WTC11 (cell line): ENCODE measurements at regions not wholly inside any gene's neighbourhood (a gene's known extent, or its start where the extent isn't known, plus 50 kb on each side); places are given as distances from the start of the nearest gene placed in this dataset.

Experiments
- EMX1 ChIP-seq: fragments of 250-450 bp; sonication (Bioruptor Pico); IDR thresholded peaks from 2 replicates; pipeline ENCODE4 v1.8.0; 2021; ENCODE audit warnings: mild to moderate bottlenecking
- FOXP1 ChIP-seq: sonication (generic); formaldehyde crosslinking; IDR thresholded peaks from 2 replicates; pipeline ENCODE4 v1.8.0; 2022; ENCODE audit warnings: missing genetic modification reagents, mild to moderate bottlenecking, moderate library complexity, borderline replicate concordance
- RORB ChIP-seq: fragments of 250-450 bp; sonication (Bioruptor Pico); IDR thresholded peaks from 2 replicates; pipeline ENCODE4 v1.9.0; 2021; ENCODE audit warnings: mild to moderate bottlenecking
- ZNF121 ChIP-seq: sonication (generic); formaldehyde crosslinking; IDR thresholded peaks from 2 replicates; pipeline ENCODE4 v1.8.0; 2023; ENCODE audit warnings: missing genetic modification reagents
- ZNF219 ChIP-seq: sonication (generic); formaldehyde crosslinking; IDR thresholded peaks from 2 replicates; pipeline ENCODE4 v1.8.0; 2023; ENCODE audit warnings: missing genetic modification reagents, mild to moderate bottlenecking, borderline replicate concordance
- TF ChIP-seq, protein P1 (sequence below): fragments of 200-600 bp; IDR thresholded peaks from 2 replicates; pipeline ENCODE4 v1.8.0; 2022; ENCODE audit warnings: antibody characterized with exemption
- TF ChIP-seq, protein P2 (sequence below): sonication (generic); formaldehyde crosslinking; IDR thresholded peaks from 2 replicates; pipeline ENCODE4 v1.8.0; 2022; ENCODE audit warnings: mild to moderate bottlenecking, missing genetic modification reagents
- TF ChIP-seq, protein P3 (sequence below): sonication (generic); formaldehyde crosslinking; IDR thresholded peaks from 2 replicates; pipeline ENCODE4 v1.8.0; 2022; ENCODE audit warnings: mild to moderate bottlenecking, missing genetic modification reagents

DNA sequence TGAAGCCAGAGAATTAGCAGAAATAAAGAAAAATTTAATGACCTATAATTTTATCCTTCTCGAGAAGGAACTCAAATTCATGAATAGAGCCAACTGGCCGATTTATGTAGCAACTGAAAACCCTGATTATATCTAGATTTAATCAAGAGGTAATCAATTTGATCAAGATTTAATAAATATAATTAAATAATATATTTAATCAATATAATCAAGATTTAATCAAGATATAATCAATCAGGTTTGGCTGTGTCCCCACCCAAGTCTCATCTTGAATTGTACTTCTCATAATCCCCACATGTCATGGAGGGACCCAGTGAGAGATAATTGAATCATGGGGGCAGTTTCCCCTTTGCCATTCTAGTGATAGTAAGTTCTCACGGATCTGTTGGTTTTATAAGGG, 181.2 kb upstream of the CDIN1 start:
- TF ChIP-seq, protein P1, sequence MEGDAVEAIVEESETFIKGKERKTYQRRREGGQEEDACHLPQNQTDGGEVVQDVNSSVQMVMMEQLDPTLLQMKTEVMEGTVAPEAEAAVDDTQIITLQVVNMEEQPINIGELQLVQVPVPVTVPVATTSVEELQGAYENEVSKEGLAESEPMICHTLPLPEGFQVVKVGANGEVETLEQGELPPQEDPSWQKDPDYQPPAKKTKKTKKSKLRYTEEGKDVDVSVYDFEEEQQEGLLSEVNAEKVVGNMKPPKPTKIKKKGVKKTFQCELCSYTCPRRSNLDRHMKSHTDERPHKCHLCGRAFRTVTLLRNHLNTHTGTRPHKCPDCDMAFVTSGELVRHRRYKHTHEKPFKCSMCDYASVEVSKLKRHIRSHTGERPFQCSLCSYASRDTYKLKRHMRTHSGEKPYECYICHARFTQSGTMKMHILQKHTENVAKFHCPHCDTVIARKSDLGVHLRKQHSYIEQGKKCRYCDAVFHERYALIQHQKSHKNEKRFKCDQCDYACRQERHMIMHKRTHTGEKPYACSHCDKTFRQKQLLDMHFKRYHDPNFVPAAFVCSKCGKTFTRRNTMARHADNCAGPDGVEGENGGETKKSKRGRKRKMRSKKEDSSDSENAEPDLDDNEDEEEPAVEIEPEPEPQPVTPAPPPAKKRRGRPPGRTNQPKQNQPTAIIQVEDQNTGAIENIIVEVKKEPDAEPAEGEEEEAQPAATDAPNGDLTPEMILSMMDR: no peak
- TF ChIP-seq ZNF219 (CRISPR knock-in tag): no peak
- no peak for TF ChIP-seq RORB (CRISPR knock-in tag)
- TF ChIP-seq EMX1 (CRISPR knock-in tag): no peak
- TF ChIP-seq, protein P2, sequence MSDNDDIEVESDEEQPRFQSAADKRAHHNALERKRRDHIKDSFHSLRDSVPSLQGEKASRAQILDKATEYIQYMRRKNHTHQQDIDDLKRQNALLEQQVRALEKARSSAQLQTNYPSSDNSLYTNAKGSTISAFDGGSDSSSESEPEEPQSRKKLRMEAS (CRISPR knock-in tag): no peak
- no peak for TF ChIP-seq FOXP1 (CRISPR knock-in tag)
- TF ChIP-seq, protein P3, sequence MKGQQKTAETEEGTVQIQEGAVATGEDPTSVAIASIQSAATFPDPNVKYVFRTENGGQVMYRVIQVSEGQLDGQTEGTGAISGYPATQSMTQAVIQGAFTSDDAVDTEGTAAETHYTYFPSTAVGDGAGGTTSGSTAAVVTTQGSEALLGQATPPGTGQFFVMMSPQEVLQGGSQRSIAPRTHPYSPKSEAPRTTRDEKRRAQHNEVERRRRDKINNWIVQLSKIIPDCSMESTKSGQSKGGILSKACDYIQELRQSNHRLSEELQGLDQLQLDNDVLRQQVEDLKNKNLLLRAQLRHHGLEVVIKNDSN (CRISPR knock-in tag): no peak
- no peak for TF ChIP-seq ZNF121 (CRISPR knock-in tag)
